ENCODE measurements at regions not wholly inside any gene's neighbourhood (a gene's known extent, or its start where the extent isn't known, plus 50 kb on each side); places are given as distances from the start of the nearest gene placed in this dataset.

GRCh38 chr1:10856863-10857598 is 60.6 kb upstream of the CASZ1 start:
- TF ChIP-seq CTCF (IDR thresholded peaks at IDR 0.05; ENCODE audit: extremely low read depth in 1 of 2, insufficient read depth in 1 of 2, low read depth in 1 of 2, low read length in 2 of 2), result no peak
- no peak for TF ChIP-seq POLR2A (IDR thresholded peaks at IDR 0.05; ENCODE audit: low read depth, low read length)
